ENCODE measurements at regions not wholly inside any gene's neighbourhood (a gene's known extent, or its start where the extent isn't known, plus 50 kb on each side); places are given as distances from the start of the nearest gene placed in this dataset.

DNA sequence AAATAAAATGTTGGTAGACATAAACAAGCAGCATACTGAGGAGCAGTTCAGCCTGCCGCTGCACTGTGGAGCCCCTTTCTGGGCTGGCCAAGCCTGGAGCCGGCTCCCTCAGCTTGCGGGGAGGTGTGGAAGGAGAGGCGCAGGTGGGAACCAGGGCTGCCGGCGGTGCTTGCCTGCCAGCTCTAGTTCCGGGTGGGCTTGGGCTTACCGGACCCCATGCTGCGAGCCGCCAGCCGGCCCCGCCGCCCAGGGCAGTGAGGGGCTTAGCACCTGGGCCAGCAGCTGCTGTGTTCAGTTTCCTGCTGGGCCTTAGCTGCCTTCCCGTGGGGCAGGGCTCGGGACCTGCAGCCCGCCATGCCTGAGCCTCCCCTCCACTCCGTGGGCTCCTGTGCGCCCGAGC, 672.9 kb upstream of the POM121L12 start:
- TF ChIP-seq, protein P1, sequence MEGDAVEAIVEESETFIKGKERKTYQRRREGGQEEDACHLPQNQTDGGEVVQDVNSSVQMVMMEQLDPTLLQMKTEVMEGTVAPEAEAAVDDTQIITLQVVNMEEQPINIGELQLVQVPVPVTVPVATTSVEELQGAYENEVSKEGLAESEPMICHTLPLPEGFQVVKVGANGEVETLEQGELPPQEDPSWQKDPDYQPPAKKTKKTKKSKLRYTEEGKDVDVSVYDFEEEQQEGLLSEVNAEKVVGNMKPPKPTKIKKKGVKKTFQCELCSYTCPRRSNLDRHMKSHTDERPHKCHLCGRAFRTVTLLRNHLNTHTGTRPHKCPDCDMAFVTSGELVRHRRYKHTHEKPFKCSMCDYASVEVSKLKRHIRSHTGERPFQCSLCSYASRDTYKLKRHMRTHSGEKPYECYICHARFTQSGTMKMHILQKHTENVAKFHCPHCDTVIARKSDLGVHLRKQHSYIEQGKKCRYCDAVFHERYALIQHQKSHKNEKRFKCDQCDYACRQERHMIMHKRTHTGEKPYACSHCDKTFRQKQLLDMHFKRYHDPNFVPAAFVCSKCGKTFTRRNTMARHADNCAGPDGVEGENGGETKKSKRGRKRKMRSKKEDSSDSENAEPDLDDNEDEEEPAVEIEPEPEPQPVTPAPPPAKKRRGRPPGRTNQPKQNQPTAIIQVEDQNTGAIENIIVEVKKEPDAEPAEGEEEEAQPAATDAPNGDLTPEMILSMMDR (IDR thresholded peaks at IDR 0.05; ENCODE audit: partially characterized antibody, unreplicated experiment): no peak
- no peaks in the 10 kb centered on the region for H3K4me1 Mint-ChIP-seq (ENCODE audit: low read depth, unreplicated experiment)

GRCh38 chr7:52360541-52360940, 674.9 kb upstream of the POM121L12 start:
- H3K27ac Mint-ChIP-seq (ENCODE audit: unreplicated experiment): no peak overlapping the region

More for the DNA sequence above, 672.9 kb upstream of the POM121L12 start:
- Mint-ChIP-seq H3K27me3 (ENCODE audit: unreplicated experiment) (no peaks in the 10 kb centered on the region), H3K36me3 (ENCODE audit: unreplicated experiment) (no peaks in the 10 kb centered on the region), H3K9me3 (ENCODE audit: unreplicated experiment) (peaks cover 3% of the 10 kb centered on the region), H3K27ac (ENCODE audit: unreplicated experiment) (no peak overlapping the region), H3K4me3 (ENCODE audit: unreplicated experiment) (no peak overlapping the region)
- DNase-seq: no peak

GRCh38 chr7:52355053-52355452, 680.4 kb upstream of the POM121L12 start:
- Mint-ChIP-seq H3K27me3 (ENCODE audit: unreplicated experiment) (no peaks in the 10 kb centered on the region), H3K27ac (ENCODE audit: unreplicated experiment) (no peak overlapping the region), H3K4me3 (ENCODE audit: unreplicated experiment) (no peak overlapping the region), H3K4me1 (ENCODE audit: low read depth, unreplicated experiment) (peaks cover 5% of the 10 kb centered on the region), H3K36me3 (ENCODE audit: unreplicated experiment) (no peaks in the 10 kb centered on the region), H3K9me3 (ENCODE audit: unreplicated experiment) (no peaks in the 10 kb centered on the region)
- TF ChIP-seq, protein P1 (IDR thresholded peaks at IDR 0.05; ENCODE audit: partially characterized antibody, unreplicated experiment): no peak
- no peak for DNase-seq

More at GRCh38 chr7:52360541-52360940, 674.9 kb upstream of the POM121L12 start:
- Mint-ChIP-seq H3K4me1 (ENCODE audit: low read depth, unreplicated experiment) (peaks cover under 1% of the 10 kb centered on the region), H3K27me3 (ENCODE audit: unreplicated experiment) (no peaks in the 10 kb centered on the region), H3K9me3 (ENCODE audit: unreplicated experiment) (no peaks in the 10 kb centered on the region), H3K4me3 (ENCODE audit: unreplicated experiment) (no peak overlapping the region), H3K36me3 (ENCODE audit: unreplicated experiment) (no peaks in the 10 kb centered on the region)
- TF ChIP-seq, protein P1 (IDR thresholded peaks at IDR 0.05; ENCODE audit: partially characterized antibody, unreplicated experiment): no peak
- DNase-seq: no peak

DNA sequence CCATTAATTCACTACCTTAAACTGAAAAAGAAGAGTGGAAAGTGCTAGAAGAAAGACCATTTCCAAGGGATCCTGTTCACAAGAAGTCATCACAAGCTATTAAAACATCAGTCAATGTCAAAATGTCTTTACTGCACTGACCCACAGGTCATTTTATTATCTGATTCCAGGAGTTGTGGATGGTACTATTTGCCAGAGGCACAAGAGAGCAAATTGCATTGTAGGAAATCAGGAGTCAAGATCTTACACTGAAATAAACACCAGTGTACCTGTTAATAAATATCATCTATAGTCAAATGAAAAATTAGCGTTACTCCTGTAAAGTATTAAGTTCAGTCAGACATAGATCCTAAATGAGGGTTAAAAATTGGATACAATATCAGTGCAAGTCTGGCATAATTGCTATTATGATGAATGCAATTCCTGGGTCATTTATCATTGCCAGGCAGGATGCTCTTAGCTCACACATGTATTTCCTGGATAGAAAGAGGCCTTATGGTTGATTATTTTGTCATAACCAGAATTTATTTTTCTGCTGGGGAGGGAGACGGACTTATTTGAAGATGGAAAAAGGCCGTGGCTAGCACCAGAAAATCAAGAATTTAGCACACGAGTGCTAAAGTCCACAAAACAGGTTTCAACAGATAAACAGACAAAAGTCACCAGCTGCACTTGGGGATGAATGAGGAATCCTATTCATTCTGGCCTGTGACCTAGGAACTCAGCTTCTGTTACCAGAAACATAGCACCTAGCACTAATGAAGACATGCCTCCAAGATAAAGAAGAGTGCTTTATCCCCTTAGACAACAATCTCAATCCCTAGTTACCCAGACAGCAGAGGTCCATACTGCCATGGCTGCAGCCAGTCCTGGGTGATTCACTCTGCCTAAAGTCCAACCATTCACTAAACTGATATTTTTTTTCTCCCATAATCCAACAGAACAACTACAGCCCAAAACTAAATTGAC, 683.1 kb upstream of the POM121L12 start:
- Mint-ChIP-seq H3K36me3 (ENCODE audit: unreplicated experiment) (no peaks in the 10 kb centered on the region), H3K27ac (ENCODE audit: unreplicated experiment) (no peak overlapping the region), H3K4me3 (ENCODE audit: unreplicated experiment) (no peak overlapping the region), H3K27me3 (ENCODE audit: unreplicated experiment) (no peaks in the 10 kb centered on the region), H3K4me1 (ENCODE audit: low read depth, unreplicated experiment) (peaks cover 5% of the 10 kb centered on the region), H3K9me3 (ENCODE audit: unreplicated experiment) (no peaks in the 10 kb centered on the region)
- TF ChIP-seq, protein P1 (IDR thresholded peaks at IDR 0.05; ENCODE audit: partially characterized antibody, unreplicated experiment): no peak
- DNase-seq: no peak

DNA sequence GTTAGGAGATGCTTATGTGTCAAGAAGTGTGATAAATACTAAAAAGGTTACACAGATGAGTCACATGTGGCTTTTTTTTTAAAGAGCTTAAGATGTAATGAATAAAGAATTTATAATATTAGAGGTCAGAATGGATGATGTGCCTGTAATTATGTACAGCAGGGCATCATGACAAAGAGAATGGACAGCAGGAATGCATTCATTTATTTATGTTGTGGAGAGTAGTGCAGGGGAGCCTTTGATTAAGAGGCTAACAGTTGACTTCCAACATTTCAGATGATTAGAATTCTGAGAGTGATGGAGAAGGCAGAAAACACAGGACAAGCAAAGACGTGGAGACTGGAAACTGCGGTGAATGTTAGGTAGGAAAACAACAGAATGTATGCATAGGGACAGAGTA, 691.4 kb upstream of the POM121L12 start:
- Mint-ChIP-seq H3K4me1 (ENCODE audit: low read depth, unreplicated experiment) (no peaks in the 10 kb centered on the region), H3K9me3 (ENCODE audit: unreplicated experiment) (no peaks in the 10 kb centered on the region), H3K27me3 (ENCODE audit: unreplicated experiment) (peaks cover 3% of the 10 kb centered on the region), H3K36me3 (ENCODE audit: unreplicated experiment) (no peaks in the 10 kb centered on the region), H3K27ac (ENCODE audit: unreplicated experiment) (no peak overlapping the region), H3K4me3 (ENCODE audit: unreplicated experiment) (no peak overlapping the region)
- no peak for DNase-seq
- TF ChIP-seq, protein P1 (IDR thresholded peaks at IDR 0.05; ENCODE audit: partially characterized antibody, unreplicated experiment): no peak
